H9 (cell line): ENCODE measurements at regions not wholly inside any gene's neighbourhood (a gene's known extent, or its start where the extent isn't known, plus 50 kb on each side); places are given as distances from the start of the nearest gene placed in this dataset.

Experiments
- DNase-seq: peaks from one replicate; pipeline ENCODE4 v3.0.0-alpha.2; 2017
- H2AFZ ChIP-seq: one replicate; pipeline ENCODE4 v1.6.1; 2013; ENCODE audit warnings: mild to moderate bottlenecking, low read length, control low read depth, moderate library complexity
- H2AK5ac ChIP-seq: 2 replicates; pipeline ENCODE4 v1.6.1; 2013; ENCODE audit warnings: low read length, control low read depth, mixed read lengths; ENCODE audit not compliant: insufficient read length
- H2BK120ac ChIP-seq: one replicate; pipeline ENCODE4 v1.6.1; 2013; ENCODE audit warnings: low read depth, mild to moderate bottlenecking, low read length, control low read depth, inconsistent platforms; ENCODE audit not compliant: poor library complexity, severe bottlenecking
- H2BK12ac ChIP-seq: 2 replicates; pipeline ENCODE4 v1.6.1; 2013; ENCODE audit warnings: low read length, control low read depth, mixed read lengths, low read depth; ENCODE audit not compliant: insufficient read length
- H2BK15ac ChIP-seq: 2 replicates; pipeline ENCODE4 v1.6.1; 2013; ENCODE audit warnings: low read depth, low read length, control low read depth
- H2BK20ac ChIP-seq: one replicate; pipeline ENCODE4 v1.6.1; 2013; ENCODE audit warnings: low read depth, mild to moderate bottlenecking, low read length, control low read depth, inconsistent platforms; ENCODE audit not compliant: poor library complexity, severe bottlenecking
- H2BK5ac ChIP-seq: 2 replicates; pipeline ENCODE4 v1.6.1; 2013; ENCODE audit warnings: low read length, control low read depth, mixed read lengths; ENCODE audit not compliant: insufficient read length
- H3K14ac ChIP-seq: 2 replicates; pipeline ENCODE4 v1.6.1; 2013; ENCODE audit warnings: low read length, control low read depth; ENCODE audit not compliant: insufficient read depth
- H3K18ac ChIP-seq: 2 replicates; pipeline ENCODE4 v1.6.1; 2013; ENCODE audit warnings: low read depth, mild to moderate bottlenecking, mixed read lengths, low read length, control low read depth; ENCODE audit not compliant: insufficient read length
- H3K23ac ChIP-seq: 2 replicates; pipeline ENCODE4 v1.6.1; 2013; ENCODE audit warnings: low read length, control low read depth, mixed read lengths, low read depth; ENCODE audit not compliant: insufficient read length
- H3K23me2 ChIP-seq: 2 replicates; pipeline ENCODE4 v1.6.1; 2013; ENCODE audit warnings: low read depth, mild to moderate bottlenecking, mixed read lengths, low read length, control low read depth; ENCODE audit not compliant: insufficient read length, poor library complexity, severe bottlenecking
- H3K27ac ChIP-seq: 2 replicates; pipeline ENCODE4 v1.5.1; 2013; ENCODE audit warnings: low read length, control low read depth, mixed read lengths, low read depth; ENCODE audit not compliant: insufficient read length
- H3K27me3 ChIP-seq: 2 replicates; pipeline ENCODE4 v1.6.1; 2013; ENCODE audit warnings: low read length, control low read depth, inconsistent platforms; ENCODE audit not compliant: insufficient read depth
- H3K4ac ChIP-seq: 2 replicates; pipeline ENCODE4 v1.6.1; 2013; ENCODE audit warnings: low read depth, mild to moderate bottlenecking, control low read depth, inconsistent platforms, low read length, moderate library complexity
- H3K4me1 ChIP-seq: 2 replicates; pipeline ENCODE4 v1.6.1; 2013; ENCODE audit warnings: low read length, control low read depth, inconsistent platforms; ENCODE audit not compliant: insufficient read depth
- H3K4me2 ChIP-seq: 2 replicates; pipeline ENCODE4 v1.6.1; 2013; ENCODE audit warnings: low read length, control low read depth, mixed read lengths; ENCODE audit not compliant: insufficient read length, insufficient read depth
- H3K56ac ChIP-seq: 2 replicates; pipeline ENCODE4 v1.6.1; 2013; ENCODE audit warnings: low read depth, mild to moderate bottlenecking, mixed read lengths, low read length, control low read depth; ENCODE audit not compliant: insufficient read length
- H3K79me1 ChIP-seq: 2 replicates; pipeline ENCODE4 v1.6.1; 2013; ENCODE audit warnings: low read depth, mild to moderate bottlenecking, moderate library complexity, low read length, control low read depth, inconsistent platforms; ENCODE audit not compliant: insufficient read depth, poor library complexity, severe bottlenecking
- H3K79me2 ChIP-seq: 2 replicates; pipeline ENCODE4 v1.6.1; 2013; ENCODE audit warnings: low read length, control low read depth, inconsistent platforms; ENCODE audit not compliant: insufficient read depth
- H3K9ac ChIP-seq: 2 replicates; pipeline ENCODE4 v1.6.1; 2013; ENCODE audit warnings: low read length, control low read depth, mixed read lengths; ENCODE audit not compliant: insufficient read length; ENCODE audit errors: extremely low read depth
- H3K9me3 ChIP-seq: one replicate; pipeline ENCODE4 v1.6.1; 2013; ENCODE audit warnings: low read depth, low read length, inconsistent platforms; ENCODE audit not compliant: control insufficient read depth
- H3T11ph ChIP-seq: one replicate; pipeline ENCODE4 v1.6.1; 2013; ENCODE audit warnings: mild to moderate bottlenecking, low read length, control low read depth, inconsistent platforms
- H4K20me1 ChIP-seq: one replicate; pipeline ENCODE4 v1.6.1; 2013; ENCODE audit not compliant: control insufficient read depth, insufficient read length, insufficient read depth
- H4K5ac ChIP-seq: 2 replicates; pipeline ENCODE4 v1.6.1; 2013; ENCODE audit warnings: low read depth, mild to moderate bottlenecking, mixed read lengths, low read length, control low read depth; ENCODE audit not compliant: insufficient read length
- H4K8ac ChIP-seq: replicated peaks from 2 replicates; pipeline ENCODE4 v1.6.1; 2013; ENCODE audit warnings: low read length, control low read depth, mixed read lengths, low read depth; ENCODE audit not compliant: insufficient read length
- H4K91ac ChIP-seq: 2 replicates; pipeline ENCODE4 v1.6.1; 2013; ENCODE audit warnings: low read depth, mild to moderate bottlenecking, moderate library complexity, mixed read lengths, low read length, control low read depth; ENCODE audit not compliant: insufficient read length
- H3K27ac Mint-ChIP-seq, 3 experiments: 2 replicates in 2 of 3; 3 replicates in 1 of 3; pipeline ENCODE4 v1.8.0; 2020 to 2021; ENCODE audit warnings: mixed read lengths in 3 of 3, mild to moderate bottlenecking in 1 of 3, moderate library complexity in 1 of 3
- H3K27me3 Mint-ChIP-seq: 2 replicates; pipeline ENCODE4 v1.8.0; 2021; ENCODE audit warnings: low read depth, mild to moderate bottlenecking, moderate library complexity, mixed read lengths
- H3K36me3 Mint-ChIP-seq, 3 experiments: 2 replicates in 2 of 3; 3 replicates in 1 of 3; pipeline ENCODE4 v1.8.0; 2020 to 2021; ENCODE audit warnings: low read depth in 3 of 3, mixed read lengths in 3 of 3; ENCODE audit not compliant: insufficient read depth in 1 of 3
- H3K4me1 Mint-ChIP-seq, 2 experiments: 2 replicates each; pipeline ENCODE4 v1.8.0; 2020; ENCODE audit warnings: mixed read lengths in 2 of 2
- H3K4me3 Mint-ChIP-seq, 2 experiments: 2 replicates in 1 of 2; 3 replicates in 1 of 2; pipeline ENCODE4 v1.8.0; 2020 to 2021; ENCODE audit warnings: mild to moderate bottlenecking in 2 of 2, mixed read lengths in 2 of 2, moderate library complexity in 1 of 2
- H3K9me3 Mint-ChIP-seq, 2 experiments: 2 replicates in 1 of 2; 3 replicates in 1 of 2; pipeline ENCODE4 v1.8.0; 2020; ENCODE audit warnings: mild to moderate bottlenecking in 2 of 2, mixed read lengths in 2 of 2, moderate library complexity in 1 of 2
- CTCF ChIP-seq: fragments of 200-600 bp; sonication (generic); conservative IDR thresholded peaks from 3 replicates; pipeline ENCODE4 v1.8.0; 2021; ENCODE audit warnings: antibody characterized with exemption, mild to moderate bottlenecking
- WGBS: extraction: QIAGEN DNeasy Blood & Tissue Kit; methylation state at CpG from one replicate; pipeline ENCODE4 v1.1.7; 2013; ENCODE audit warnings: missing lambda C conversion rate, low lambda C conversion rate, mixed read lengths; ENCODE audit not compliant: insufficient read length; ENCODE audit errors: extremely low coverage; 5-methylcytosine and 5-hydroxymethylcytosine counted together

- no peak overlapping the region for H3K4me2 ChIP-seq
- no peak overlapping the region for H3K23ac ChIP-seq
- no peak overlapping the region for H3K27ac ChIP-seq
- no peak overlapping the region for H2BK12ac ChIP-seq
- no peak overlapping the region for H4K5ac ChIP-seq
- H3K9me3 Mint-ChIP-seq: no peaks in the 10 kb centered on the region; a peak in 3 of 5 replicates
- H4K8ac ChIP-seq: no peak overlapping the region
- H3K4me3 Mint-ChIP-seq: no peak overlapping the region
- H2AK5ac ChIP-seq: no peak overlapping the region
- H3K56ac ChIP-seq: no peak overlapping the region
- no peak overlapping the region for H3K18ac ChIP-seq
- H3T11ph ChIP-seq: no peak overlapping the region
- TF ChIP-seq CTCF: no peak
- no peak overlapping the region for H2BK5ac ChIP-seq
- H2AFZ ChIP-seq: no peak overlapping the region
- H3K4me1 Mint-ChIP-seq: peaks cover 4 to 8% of the 10 kb centered on the region in 2 experiments; a peak in 3 of 4 replicates
- H3K27me3 ChIP-seq: no peaks in the 10 kb centered on the region
- no peaks in the 10 kb centered on the region for H4K20me1 ChIP-seq
- H3K79me1 ChIP-seq: no peaks in the 10 kb centered on the region
- H3K14ac ChIP-seq: no peak overlapping the region
- DNase-seq: no peak
- H3K4me1 ChIP-seq: no peaks in the 10 kb centered on the region
- no peaks in the 10 kb centered on the region for H3K9me3 ChIP-seq
- H3K79me2 ChIP-seq: no peaks in the 10 kb centered on the region
- no peak overlapping the region for H3K27ac Mint-ChIP-seq
- H2BK20ac ChIP-seq: no peak overlapping the region
- peaks cover 3% of the 10 kb centered on the region for H3K27me3 Mint-ChIP-seq
- H2BK120ac ChIP-seq: no peak overlapping the region
- no peak overlapping the region for H2BK15ac ChIP-seq
- H3K4ac ChIP-seq: no peak overlapping the region
- no peaks in the 10 kb centered on the region; a peak in 1 of 7 replicates for H3K36me3 Mint-ChIP-seq
- H4K91ac ChIP-seq: no peak overlapping the region
- WGBS: no CpG with 5 or more reads among the region's 3 CpGs
- H3K9ac ChIP-seq: no peak overlapping the region
- H3K23me2 ChIP-seq: no peaks in the 10 kb centered on the region
These were observed 240.4 kb downstream of the EDEM1 start for GRCh38 chr3:5427938-5428337.
